KBM-7 (cell line): ENCODE measurements at regions not wholly inside any gene's neighbourhood (a gene's known extent, or its start where the extent isn't known, plus 50 kb on each side); places are given as distances from the start of the nearest gene placed in this dataset.

Experiments used
- DNase-seq: peaks from one replicate; pipeline ENCODE4 v3.0.0-alpha.2; 2015
- in situ Hi-C: fragments of 300-500 bp; cut with MboI; formaldehyde crosslinking; loops from 2 replicates; pipeline ENCODE4 v1.14.3; 2020; ENCODE audit warnings: low sequenced_read_pairs, low pct_unique_long_range_greater_than_20kb, mixed read lengths

GRCh38 chr2:558302-558642 lies 118.9 kb downstream of the TMEM18 start:
- no peak for DNase-seq
- in situ Hi-C loops = no loop called here

DNA sequence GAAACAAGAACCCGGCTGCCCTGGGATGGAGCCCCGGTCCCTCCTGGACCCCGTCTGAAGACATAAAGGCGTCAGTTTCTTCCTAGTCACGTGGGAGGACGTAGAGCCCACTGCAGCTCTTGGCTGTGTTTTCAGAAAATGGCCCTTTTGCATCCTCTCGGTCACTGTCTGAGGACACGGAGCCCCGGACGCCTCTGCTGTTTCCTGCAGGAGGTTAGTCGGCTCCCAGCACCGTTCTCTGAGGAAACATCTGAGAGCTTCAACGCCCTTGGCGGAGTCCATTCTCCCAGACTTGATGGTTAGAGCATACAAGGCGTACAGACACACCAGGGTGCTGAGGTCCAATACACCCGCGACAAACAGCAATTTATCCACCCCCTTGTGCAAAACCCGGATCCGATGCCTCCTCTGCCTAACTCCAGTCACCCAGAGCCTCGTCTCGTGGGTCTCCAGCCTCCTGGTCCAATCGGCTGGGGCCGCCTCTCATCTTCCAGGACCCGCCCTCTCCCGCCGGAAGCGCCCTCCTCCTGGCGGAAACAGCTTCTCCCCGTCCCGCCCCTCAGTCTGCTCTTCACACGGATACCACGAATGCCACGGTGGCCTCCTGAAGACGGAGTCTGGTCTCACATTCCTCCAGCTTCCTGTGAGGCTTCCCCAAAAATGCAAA lies 119.4 kb downstream of the TMEM18 start:
- DNase-seq = no peak
- in situ Hi-C loops = no loop called here

- DNase-seq = no peak
- in situ Hi-C loops = no loop called here
These were observed 120.7 kb downstream of the TMEM18 start for GRCh38 chr2:556485-556884.

DNA sequence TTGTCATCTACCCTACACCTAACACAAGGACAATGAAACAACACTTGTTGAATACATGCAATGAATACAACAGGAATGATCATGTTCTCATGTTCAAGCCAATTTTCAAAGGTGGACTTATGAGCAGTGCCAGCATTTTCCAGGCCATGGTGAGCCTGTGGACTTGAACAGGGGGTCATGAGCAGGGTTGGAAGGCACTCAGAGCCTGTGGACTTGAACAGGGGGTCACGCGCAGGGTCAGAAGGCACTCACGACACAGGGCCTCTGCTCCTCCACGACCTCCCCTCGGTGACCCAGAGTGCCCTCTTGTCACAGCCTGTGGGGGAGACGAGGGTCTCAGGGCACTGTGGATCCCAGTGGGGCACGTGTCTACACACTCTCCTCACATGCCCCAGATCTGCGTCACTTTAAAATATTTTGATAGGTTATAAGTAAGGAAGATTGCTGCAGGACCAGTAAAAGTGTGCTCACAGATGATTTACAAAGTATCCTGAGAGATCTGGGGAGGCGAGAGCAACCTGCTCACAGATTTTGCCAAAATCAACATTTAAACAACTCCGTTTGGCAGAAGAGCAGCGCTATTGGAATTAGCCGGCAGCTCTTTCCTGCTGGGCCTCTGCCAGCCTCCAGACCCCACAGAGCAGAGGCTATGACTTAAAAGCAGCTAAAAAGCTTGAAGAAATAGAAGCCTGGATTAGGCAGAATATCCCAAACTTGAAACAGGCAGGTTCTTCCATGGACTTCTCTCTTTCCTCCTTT lies 121.9 kb downstream of the TMEM18 start:
- in situ Hi-C loops = no loop called here
- no peak for DNase-seq

GRCh38 chr2:554444-554843 lies 122.8 kb downstream of the TMEM18 start:
- no peak for DNase-seq
- in situ Hi-C loops = no loop called here

DNA sequence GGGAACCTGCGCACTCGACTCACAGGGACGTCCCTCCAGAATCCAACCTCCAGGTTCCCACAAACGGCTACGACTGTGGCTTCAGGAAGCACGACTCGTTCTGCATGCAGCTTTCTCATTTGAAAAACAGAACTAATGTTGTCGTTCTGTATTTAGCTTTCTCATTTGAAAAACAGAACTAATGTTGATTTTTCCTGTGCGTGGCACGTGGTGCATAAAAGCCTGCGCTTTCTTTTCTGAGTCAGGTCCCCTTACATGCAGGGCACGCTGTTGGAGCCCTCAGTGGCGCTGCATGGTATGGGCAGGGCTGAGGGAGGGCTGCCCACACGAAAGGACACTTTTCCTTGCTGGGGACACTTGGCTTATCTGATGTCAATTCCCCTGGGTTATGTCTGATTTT lies 124.3 kb downstream of the TMEM18 start:
- DNase-seq = no peak
- in situ Hi-C loops = no loop called here

DNA sequence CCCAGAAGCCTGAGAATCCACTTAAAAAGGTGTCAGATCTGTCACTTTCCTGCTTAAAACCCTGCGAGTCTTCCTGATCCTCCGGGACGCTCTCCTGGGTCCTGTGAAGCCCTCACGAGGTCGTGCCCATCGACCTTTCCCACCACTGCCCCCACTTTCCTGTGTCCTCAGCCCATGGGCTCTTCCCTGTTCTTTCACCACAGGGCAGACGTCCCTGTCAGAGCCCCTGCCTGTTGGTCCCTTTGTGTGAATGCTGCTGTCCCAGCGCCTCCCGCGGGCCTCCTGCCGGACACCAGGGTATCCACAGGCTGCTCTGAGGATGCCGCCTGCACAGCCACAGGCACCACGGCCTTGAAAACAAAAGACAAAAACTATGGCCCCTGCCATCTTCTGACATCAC lies 125.6 kb downstream of the TMEM18 start:
- no peak for DNase-seq

GRCh38 chr2:550860-551567 lies 126.2 kb downstream of the TMEM18 start:
- in situ Hi-C loops = no loop called here

More for the DNA sequence above, 125.6 kb downstream of the TMEM18 start:
- in situ Hi-C loops = no loop called here

GRCh38 chr2:545711-546650 lies 131.2 kb downstream of the TMEM18 start:
- no peak for DNase-seq
- in situ Hi-C loops = no loop called here

More at GRCh38 chr2:550860-551567, 126.2 kb downstream of the TMEM18 start:
- DNase-seq = no peak

GRCh38 chr2:545228-545627 lies 132.0 kb downstream of the TMEM18 start:
- no peak for DNase-seq
- in situ Hi-C loops = no loop called here

DNA sequence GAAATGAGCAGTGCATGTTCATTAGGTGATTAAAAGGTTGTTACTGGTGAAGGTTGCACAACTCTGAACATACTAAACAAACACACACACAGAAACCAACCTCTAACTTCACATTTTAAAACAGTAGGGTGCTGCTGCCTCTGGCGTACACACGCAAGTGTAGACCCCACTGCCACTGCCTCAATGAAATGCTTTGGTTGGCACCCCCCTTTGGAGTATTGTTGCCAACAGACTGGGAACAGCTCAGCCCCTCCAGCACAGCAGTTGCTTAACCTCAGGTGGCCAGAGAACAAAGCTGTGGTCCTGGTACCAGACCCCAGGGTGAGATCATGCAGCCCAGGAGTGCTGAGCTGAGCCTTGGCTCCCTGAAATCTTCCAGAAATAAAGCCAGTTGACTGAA lies 138.6 kb downstream of the TMEM18 start:
- in situ Hi-C loops = no loop called here
- no peak for DNase-seq

DNA sequence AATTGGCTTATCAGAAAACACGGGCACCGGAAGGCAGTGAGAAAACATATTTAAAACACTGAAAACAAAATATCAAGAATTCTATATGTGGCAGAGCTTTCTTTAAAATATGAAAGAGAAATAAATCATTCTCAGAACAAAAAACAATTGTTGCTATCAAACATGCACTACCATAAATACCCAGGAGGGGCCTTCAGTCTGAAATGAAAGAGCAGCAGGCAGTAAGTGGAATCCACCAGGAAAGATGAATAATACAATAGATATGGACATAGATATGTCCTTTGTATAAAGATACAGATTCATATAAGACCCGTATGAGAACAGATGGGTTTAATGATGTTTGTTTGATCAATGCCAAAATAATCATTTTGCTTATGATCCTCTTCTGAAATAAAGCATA lies 142.0 kb downstream of the TMEM18 start:
- DNase-seq = no peak
- in situ Hi-C loops = no loop called here

- DNase-seq = no peak
- in situ Hi-C loops = no loop called here
These were observed 147.4 kb downstream of the TMEM18 start for GRCh38 chr2:529852-530251.

DNA sequence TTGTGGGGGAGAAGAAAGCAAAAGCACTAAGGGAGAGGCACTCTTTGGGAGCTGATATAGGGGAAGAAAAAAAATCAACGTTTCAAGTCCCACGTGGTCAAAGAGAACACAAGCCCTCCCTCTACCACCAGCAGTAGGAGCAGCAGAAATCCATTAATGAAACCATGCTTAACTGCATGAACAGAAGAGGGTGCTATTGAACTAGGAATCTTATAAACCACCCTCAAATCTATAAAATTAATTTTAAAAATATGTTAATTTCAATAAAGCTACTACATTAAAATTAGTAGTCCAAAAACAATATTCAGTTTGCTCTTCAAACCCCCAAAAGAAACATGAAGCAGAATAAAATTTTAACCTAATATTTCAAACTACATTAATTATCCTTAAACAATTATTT lies 147.8 kb downstream of the TMEM18 start:
- in situ Hi-C loops = no loop called here
- peak; percentile 61 for DNase-seq

DNA sequence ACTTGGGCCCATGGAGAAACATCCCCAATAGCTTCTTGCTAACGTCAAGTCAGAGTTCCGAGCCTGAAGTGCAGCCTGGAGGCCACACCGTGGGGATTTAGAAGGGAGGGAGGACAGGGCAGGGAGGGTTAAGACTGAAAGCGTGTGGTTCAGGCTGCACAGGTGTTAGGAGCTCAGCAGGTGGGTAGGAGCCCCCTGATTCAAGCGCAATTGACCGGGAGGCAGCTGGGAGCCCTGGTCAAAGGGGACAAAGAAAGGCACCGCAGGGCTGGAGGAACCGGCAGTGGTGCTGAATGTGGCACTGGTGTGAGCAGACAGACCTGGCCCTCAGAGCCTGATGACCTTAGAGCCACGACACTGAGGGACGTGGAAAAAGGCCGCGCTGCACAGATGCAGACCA lies 149.6 kb downstream of the TMEM18 start:
- no peak for DNase-seq
- in situ Hi-C loops = no loop called here

- in situ Hi-C loops = no loop called here
- DNase-seq = no peak
These were observed 150.3 kb downstream of the TMEM18 start for GRCh38 chr2:526918-527317.

GRCh38 chr2:525611-526010 lies 151.6 kb downstream of the TMEM18 start:
- no peak for DNase-seq
- in situ Hi-C loops = no loop called here

DNA sequence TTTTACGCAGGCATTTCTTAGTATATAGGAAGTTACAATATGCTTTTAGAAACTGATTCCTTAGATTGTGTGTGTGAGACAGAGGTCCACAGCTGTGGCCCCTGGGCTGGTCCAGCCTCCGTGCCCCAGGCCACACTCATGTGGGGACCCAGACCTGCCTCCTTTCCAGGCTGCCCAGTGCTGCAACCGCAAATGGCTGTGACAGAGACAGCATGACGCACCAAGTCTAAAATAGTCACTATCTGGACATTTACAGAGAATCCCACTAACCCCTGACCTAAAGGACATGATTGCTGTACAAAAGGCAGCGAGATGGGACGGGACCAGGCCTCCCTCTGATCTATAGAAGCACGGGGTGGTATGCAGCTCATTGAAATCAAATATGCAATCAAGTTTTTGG lies 152.2 kb downstream of the TMEM18 start:
- in situ Hi-C loops = no loop called here
- no peak for DNase-seq

DNA sequence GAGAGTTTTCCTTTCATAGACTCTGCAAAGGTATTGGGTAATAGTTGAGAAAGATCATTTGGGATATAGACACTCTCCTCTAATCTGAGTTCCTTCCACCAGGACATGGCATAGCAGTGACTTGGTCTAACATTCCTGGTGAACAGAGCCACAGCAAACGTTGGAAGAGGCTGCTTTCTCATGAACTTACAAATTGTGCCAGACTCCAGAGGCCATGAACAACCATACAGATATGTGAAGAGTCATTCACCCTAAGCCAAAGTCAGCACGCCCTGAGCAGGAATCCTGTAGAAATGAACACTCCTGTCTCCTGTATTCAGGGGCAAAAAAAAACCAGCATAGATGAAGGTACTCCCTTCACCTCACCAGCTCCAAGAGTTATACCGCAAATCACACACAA lies 152.8 kb downstream of the TMEM18 start:
- DNase-seq = no peak
- in situ Hi-C loops = no loop called here
